ENCODE measurements at regions not wholly inside any gene's neighbourhood (a gene's known extent, or its start where the extent isn't known, plus 50 kb on each side); places are given as distances from the start of the nearest gene placed in this dataset.

GRCh38 chr1:232725305-232726047 is 79.7 kb upstream of the MAP10 start:
- Histone ChIP-seq H3K27ac (replicated peaks) (no peak overlapping the region), H3K27me3 (ENCODE audit: insufficient read depth, poor library complexity, severe bottlenecking) (no peaks in the 10 kb centered on the region), H3K4me3 (replicated peaks; ENCODE audit: insufficient read depth, low read length) (no peak overlapping the region)
- DNase-seq (ENCODE audit: low read depth in 1 of 2, low spot score in 1 of 2) = no peak
- TF ChIP-seq GABPA (IDR thresholded peaks at IDR 0.05; ENCODE audit: low read depth) = no peak
- no peak for TF ChIP-seq REST (IDR thresholded peaks at IDR 0.05; ENCODE audit: insufficient replicate concordance, low read depth)
- TF ChIP-seq CTCF (IDR thresholded peaks at IDR 0.05; ENCODE audit: insufficient read depth, low read length) = no peak
- TF ChIP-seq POLR2AphosphoS5 (IDR thresholded peaks at IDR 0.05; ENCODE audit: low read depth) = no peak
- TF ChIP-seq SPI1 (IDR thresholded peaks at IDR 0.05; ENCODE audit: borderline replicate concordance, low read depth) = no peak

GRCh38 chr1:232726048-232726779 is 79.0 kb upstream of the MAP10 start:
- no peak overlapping the region for H3K4me3 ChIP-seq (replicated peaks; ENCODE audit: insufficient read depth, low read length)
- H3K27me3 ChIP-seq (ENCODE audit: insufficient read depth, poor library complexity, severe bottlenecking) = no peaks in the 10 kb centered on the region
- peak overlapping the region; percentile 19; the same call in 1 of the 2 replicates for H3K27ac ChIP-seq (replicated peaks)
- DNase-seq (ENCODE audit: low read depth in 1 of 2, low spot score in 1 of 2) = peak in 1 of 2 experiments; percentile 53
- TF ChIP-seq SPI1 (IDR thresholded peaks at IDR 0.05; ENCODE audit: borderline replicate concordance, low read depth) (peak; percentile 23; the same call in 1 of the 2 replicates), REST (IDR thresholded peaks at IDR 0.05; ENCODE audit: insufficient replicate concordance, low read depth) (no peak)

- TF ChIP-seq CTCF (IDR thresholded peaks at IDR 0.05; ENCODE audit: insufficient read depth, low read length) (no peak), POLR2AphosphoS5 (IDR thresholded peaks at IDR 0.05; ENCODE audit: low read depth) (no peak), SPI1 (IDR thresholded peaks at IDR 0.05; ENCODE audit: borderline replicate concordance, low read depth) (no peak), REST (IDR thresholded peaks at IDR 0.05; ENCODE audit: insufficient replicate concordance, low read depth) (no peak), GABPA (IDR thresholded peaks at IDR 0.05; ENCODE audit: low read depth) (no peak)
- no peak for DNase-seq (ENCODE audit: low read depth in 1 of 2, low spot score in 1 of 2)
- Histone ChIP-seq H3K4me3 (replicated peaks; ENCODE audit: insufficient read depth, low read length) (no peak overlapping the region), H3K27me3 (ENCODE audit: insufficient read depth, poor library complexity, severe bottlenecking) (no peaks in the 10 kb centered on the region), H3K27ac (replicated peaks) (no peak overlapping the region)
These were observed 76.5 kb upstream of the MAP10 start for GRCh38 chr1:232728507-232729263.

Measured in HL-60 (cell line).